ENCODE measurements at regions not wholly inside any gene's neighbourhood (a gene's known extent, or its start where the extent isn't known, plus 50 kb on each side); places are given as distances from the start of the nearest gene placed in this dataset.

- DNase-seq (ENCODE audit: low read depth, low spot score): no peak
- in situ Hi-C loops (cut with HindIII; ENCODE audit: low pct_unique_long_range_greater_than_20kb, low sequenced_read_pairs): no loop called here
Measured at GRCh38 chr5:29649321-29649720, 1544.2 kb upstream of the CDH6 start.

- in situ Hi-C loops (cut with HindIII; ENCODE audit: low pct_unique_long_range_greater_than_20kb, low sequenced_read_pairs): no loop called here
- DNase-seq (ENCODE audit: low read depth, low spot score): no peak
Measured at GRCh38 chr5:29642601-29643000, 1550.9 kb upstream of the CDH6 start.

GRCh38 chr5:29614206-29614605 lies 1579.3 kb upstream of the CDH6 start:
- in situ Hi-C loops (cut with HindIII; ENCODE audit: low pct_unique_long_range_greater_than_20kb, low sequenced_read_pairs): no loop called here
- DNase-seq (ENCODE audit: low read depth, low spot score): no peak

- DNase-seq (ENCODE audit: low read depth, low spot score): no peak
- in situ Hi-C loops (cut with HindIII; ENCODE audit: low pct_unique_long_range_greater_than_20kb, low sequenced_read_pairs): no loop called here
Measured at GRCh38 chr5:29588236-29588635, 1605.2 kb upstream of the CDH6 start.

- DNase-seq (ENCODE audit: low read depth, low spot score): no peak
- in situ Hi-C loops (cut with HindIII; ENCODE audit: low pct_unique_long_range_greater_than_20kb, low sequenced_read_pairs): no loop called here
Measured at GRCh38 chr5:29587832-29588231, 1605.7 kb upstream of the CDH6 start.

GRCh38 chr5:29568028-29568427 lies 1625.5 kb upstream of the CDH6 start:
- no peak for DNase-seq (ENCODE audit: low read depth, low spot score)
- in situ Hi-C loops (cut with HindIII; ENCODE audit: low pct_unique_long_range_greater_than_20kb, low sequenced_read_pairs): no loop called here

- no peak for DNase-seq (ENCODE audit: low read depth, low spot score)
- in situ Hi-C loops (cut with HindIII; ENCODE audit: low pct_unique_long_range_greater_than_20kb, low sequenced_read_pairs): no loop called here
Measured at GRCh38 chr5:29561564-29561963, 1631.9 kb upstream of the CDH6 start.

- DNase-seq (ENCODE audit: low read depth, low spot score): no peak
- in situ Hi-C loops (cut with HindIII; ENCODE audit: low pct_unique_long_range_greater_than_20kb, low sequenced_read_pairs): no loop called here
Measured at GRCh38 chr5:29550523-29550922, 1643.0 kb upstream of the CDH6 start.

- in situ Hi-C loops (cut with HindIII; ENCODE audit: low pct_unique_long_range_greater_than_20kb, low sequenced_read_pairs): no loop called here
- DNase-seq (ENCODE audit: low read depth, low spot score): no peak
Measured at GRCh38 chr5:29548262-29548661, 1645.2 kb upstream of the CDH6 start.

GRCh38 chr5:29547236-29547865 lies 1646.1 kb upstream of the CDH6 start:
- DNase-seq (ENCODE audit: low read depth, low spot score): no peak
- in situ Hi-C loops (cut with HindIII; ENCODE audit: low pct_unique_long_range_greater_than_20kb, low sequenced_read_pairs): no loop called here

- in situ Hi-C loops (cut with HindIII; ENCODE audit: low pct_unique_long_range_greater_than_20kb, low sequenced_read_pairs): no loop called here
- no peak for DNase-seq (ENCODE audit: low read depth, low spot score)
Measured at GRCh38 chr5:29543501-29543900, 1650.0 kb upstream of the CDH6 start.

- DNase-seq (ENCODE audit: low read depth, low spot score): no peak
Measured at GRCh38 chr5:29524227-29524626, 1669.3 kb upstream of the CDH6 start.

GRCh38 chr5:29518176-29518575 lies 1675.3 kb upstream of the CDH6 start:
- in situ Hi-C loops (cut with HindIII; ENCODE audit: low pct_unique_long_range_greater_than_20kb, low sequenced_read_pairs): no loop called here
- no peak for DNase-seq (ENCODE audit: low read depth, low spot score)

More at GRCh38 chr5:29524227-29524626, 1669.3 kb upstream of the CDH6 start:
- in situ Hi-C loops (cut with HindIII; ENCODE audit: low pct_unique_long_range_greater_than_20kb, low sequenced_read_pairs): no loop called here

- in situ Hi-C loops (cut with HindIII; ENCODE audit: low pct_unique_long_range_greater_than_20kb, low sequenced_read_pairs): no loop called here
- DNase-seq (ENCODE audit: low read depth, low spot score): no peak
Measured at GRCh38 chr5:29516224-29516623, 1677.3 kb upstream of the CDH6 start.

- no peak for DNase-seq (ENCODE audit: low read depth, low spot score)
- in situ Hi-C loops (cut with HindIII; ENCODE audit: low pct_unique_long_range_greater_than_20kb, low sequenced_read_pairs): no loop called here
Measured at GRCh38 chr5:29508131-29508530, 1685.4 kb upstream of the CDH6 start.

- DNase-seq (ENCODE audit: low read depth, low spot score): no peak
- in situ Hi-C loops (cut with HindIII; ENCODE audit: low pct_unique_long_range_greater_than_20kb, low sequenced_read_pairs): no loop called here
Measured at GRCh38 chr5:29504411-29504810, 1689.1 kb upstream of the CDH6 start.

- in situ Hi-C loops (cut with HindIII; ENCODE audit: low pct_unique_long_range_greater_than_20kb, low sequenced_read_pairs): no loop called here
- DNase-seq (ENCODE audit: low read depth, low spot score): no peak
Measured at GRCh38 chr5:29498860-29499259, 1694.6 kb upstream of the CDH6 start.

- DNase-seq (ENCODE audit: low read depth, low spot score): no peak
- in situ Hi-C loops (cut with HindIII; ENCODE audit: low pct_unique_long_range_greater_than_20kb, low sequenced_read_pairs): no loop called here
Measured at GRCh38 chr5:29498412-29498811, 1695.1 kb upstream of the CDH6 start.

- in situ Hi-C loops (cut with HindIII; ENCODE audit: low pct_unique_long_range_greater_than_20kb, low sequenced_read_pairs): no loop called here
- no peak for DNase-seq (ENCODE audit: low read depth, low spot score)
Measured at GRCh38 chr5:29485333-29485732, 1708.2 kb upstream of the CDH6 start.

GRCh38 chr5:29469581-29469980 lies 1723.9 kb upstream of the CDH6 start:
- no peak for DNase-seq (ENCODE audit: low read depth, low spot score)
- in situ Hi-C loops (cut with HindIII; ENCODE audit: low pct_unique_long_range_greater_than_20kb, low sequenced_read_pairs): no loop called here

Measured in SK-MEL-5 (cell line).